GM12892 (cell line): ENCODE measurements at regions not wholly inside any gene's neighbourhood (a gene's known extent, or its start where the extent isn't known, plus 50 kb on each side); places are given as distances from the start of the nearest gene placed in this dataset.

Experiments used
- POLR2A ChIP-seq: IDR thresholded peaks from 2 replicates; pipeline ENCODE4 v1.6.1; 2011; ENCODE audit warnings: low read depth, low read length, control low read depth
- POLR2AphosphoS5 ChIP-seq: IDR thresholded peaks from 2 replicates; pipeline ENCODE4 v1.6.1; 2011; ENCODE audit warnings: low read depth, low read length, control low read depth
- TAF1 ChIP-seq: IDR thresholded peaks from 2 replicates; pipeline ENCODE4 v1.6.1; 2011; ENCODE audit warnings: low read depth, mild to moderate bottlenecking, control low read depth, low read length, borderline replicate concordance

GRCh38 chr6:140091895-140092294 is 717.4 kb upstream of the CITED2 start:
- TF ChIP-seq TAF1 (no peak), POLR2AphosphoS5 (no peak), POLR2A (no peak)
